A673 (cell line): ENCODE measurements at regions not wholly inside any gene's neighbourhood (a gene's known extent, or its start where the extent isn't known, plus 50 kb on each side); places are given as distances from the start of the nearest gene placed in this dataset.

Source experiments
- BruUV-seq: library from RNA; stranded (reverse); fragments of 400-500 nt; replicated peaks from 2 replicates; lab custom pipeline; 2021; lab: Mats Ljungman, UMichigan
- CTCF ChIA-PET: fragments of 300-600 bp; sonication (Branson Sonifier 250); formaldehyde crosslinking; loops from one replicate; lab custom pipeline; 2022; ENCODE audit warnings: antibody characterized with exemption; lab: Charles Lee
- POLR2A ChIA-PET: fragments of 300-600 bp; sonication (Branson Sonifier 250); formaldehyde crosslinking; loops from one replicate; lab custom pipeline; 2022; ENCODE audit warnings: antibody characterized with exemption; ENCODE audit not compliant: low non-redundant PET; lab: Charles Lee
- DNase-seq: peaks from one replicate; pipeline ENCODE4 v3.0.0-alpha.2; 2015; ENCODE audit warnings: low spot score
- H3K27ac ChIP-seq: fragments of 200-600 bp; sonication (generic); 2 replicates; pipeline ENCODE4 v1.5.1; 2016; ENCODE audit warnings: mixed run types, low read depth, mild to moderate bottlenecking, mixed read lengths, antibody characterized with exemption, low read length; ENCODE audit not compliant: poor library complexity, severe bottlenecking
- H3K27me3 ChIP-seq: fragments of 200-600 bp; sonication (generic); replicated peaks from 2 replicates; pipeline ENCODE4 v1.6.1; 2017; ENCODE audit warnings: mixed run types, low read depth, mild to moderate bottlenecking, mixed read lengths, antibody characterized with exemption, low read length; ENCODE audit not compliant: insufficient read depth, poor library complexity
- H3K36me3 ChIP-seq: fragments of 200-600 bp; sonication (generic); 2 replicates; pipeline ENCODE4 v1.6.1; 2016; ENCODE audit warnings: mixed run types, mild to moderate bottlenecking, mixed read lengths, antibody characterized with exemption, low read length; ENCODE audit not compliant: insufficient read depth, poor library complexity, severe bottlenecking
- H3K4me1 ChIP-seq: fragments of 200-600 bp; sonication (generic); 2 replicates; pipeline ENCODE4 v1.6.1; 2017; ENCODE audit warnings: mixed run types, mild to moderate bottlenecking, mixed read lengths, antibody characterized with exemption, low read length; ENCODE audit not compliant: insufficient read depth, poor library complexity, severe bottlenecking
- H3K4me3 ChIP-seq: fragments of 200-600 bp; sonication (generic); 2 replicates; pipeline ENCODE4 v1.5.1; 2016; ENCODE audit warnings: low read depth, mixed run types, mild to moderate bottlenecking, mixed read lengths, low read length; ENCODE audit not compliant: poor library complexity, severe bottlenecking
- H3K9me3 ChIP-seq: fragments of 200-600 bp; sonication (generic); 2 replicates; pipeline ENCODE4 v1.6.1; 2016; ENCODE audit warnings: mixed run types, low read depth, mild to moderate bottlenecking, mixed read lengths, antibody characterized with exemption, low read length; ENCODE audit not compliant: poor library complexity, severe bottlenecking
- EZH2 ChIP-seq: fragments of 200-600 bp; sonication (generic); IDR thresholded peaks from 2 replicates; pipeline ENCODE4 v1.6.1; 2017; ENCODE audit warnings: borderline replicate concordance, low read depth, mild to moderate bottlenecking, mixed read lengths, antibody characterized with exemption, low read length; ENCODE audit not compliant: poor library complexity, severe bottlenecking
- intact Hi-C: fragments of 100-400 bp; cut with micrococcal nuclease; formaldehyde crosslinking; loops from one replicate; pipeline ENCODE4 v1.10.0; 2022; ENCODE audit not compliant: unreplicated experiment
- TF ChIP-seq, protein P1 (sequence below): fragments of 300-800, 200-600 bp; sonication (generic); conservative IDR thresholded peaks from 2 replicates; pipeline ENCODE4 v1.5.1; 2017; ENCODE audit warnings: low read depth, mild to moderate bottlenecking, antibody characterized with exemption, low read length, moderate library complexity, mixed read lengths

DNA sequence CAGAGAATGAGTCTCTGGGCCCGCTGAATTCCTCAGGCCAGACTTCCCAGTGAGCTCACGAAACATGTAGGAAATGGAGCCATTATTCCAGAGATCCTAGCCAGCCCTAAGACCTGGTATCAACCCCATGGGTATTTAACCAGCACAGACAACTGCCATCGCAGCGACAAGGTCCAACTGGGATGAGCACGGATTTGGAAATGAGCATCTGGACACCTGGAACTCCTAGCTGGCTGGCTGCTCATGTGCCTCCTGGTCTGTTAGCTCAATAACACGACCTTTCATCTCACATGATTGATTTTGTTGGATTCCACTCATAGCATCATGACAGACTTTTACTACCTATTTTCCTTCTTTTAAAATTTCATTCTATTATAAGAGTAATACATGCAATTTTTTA is 51.0 kb downstream of the POU3F3 start:
- intact Hi-C loops, result no loop called here
- TF ChIP-seq EZH2, result no peak
- TF ChIP-seq, protein P1, sequence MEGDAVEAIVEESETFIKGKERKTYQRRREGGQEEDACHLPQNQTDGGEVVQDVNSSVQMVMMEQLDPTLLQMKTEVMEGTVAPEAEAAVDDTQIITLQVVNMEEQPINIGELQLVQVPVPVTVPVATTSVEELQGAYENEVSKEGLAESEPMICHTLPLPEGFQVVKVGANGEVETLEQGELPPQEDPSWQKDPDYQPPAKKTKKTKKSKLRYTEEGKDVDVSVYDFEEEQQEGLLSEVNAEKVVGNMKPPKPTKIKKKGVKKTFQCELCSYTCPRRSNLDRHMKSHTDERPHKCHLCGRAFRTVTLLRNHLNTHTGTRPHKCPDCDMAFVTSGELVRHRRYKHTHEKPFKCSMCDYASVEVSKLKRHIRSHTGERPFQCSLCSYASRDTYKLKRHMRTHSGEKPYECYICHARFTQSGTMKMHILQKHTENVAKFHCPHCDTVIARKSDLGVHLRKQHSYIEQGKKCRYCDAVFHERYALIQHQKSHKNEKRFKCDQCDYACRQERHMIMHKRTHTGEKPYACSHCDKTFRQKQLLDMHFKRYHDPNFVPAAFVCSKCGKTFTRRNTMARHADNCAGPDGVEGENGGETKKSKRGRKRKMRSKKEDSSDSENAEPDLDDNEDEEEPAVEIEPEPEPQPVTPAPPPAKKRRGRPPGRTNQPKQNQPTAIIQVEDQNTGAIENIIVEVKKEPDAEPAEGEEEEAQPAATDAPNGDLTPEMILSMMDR, result no peak
- Histone ChIP-seq H3K4me1 (no peaks in the 10 kb centered on the region), H3K36me3 (no peaks in the 10 kb centered on the region), H3K9me3 (no peaks in the 10 kb centered on the region), H3K27ac (no peak overlapping the region), H3K4me3 (no peak overlapping the region), H3K27me3 (peaks cover 17% of the 10 kb centered on the region)
- ChIA-PET POLR2A (no interaction called here), CTCF (no interaction called here)
- BruUV-seq, result no TSS peak
- no peak for DNase-seq

DNA sequence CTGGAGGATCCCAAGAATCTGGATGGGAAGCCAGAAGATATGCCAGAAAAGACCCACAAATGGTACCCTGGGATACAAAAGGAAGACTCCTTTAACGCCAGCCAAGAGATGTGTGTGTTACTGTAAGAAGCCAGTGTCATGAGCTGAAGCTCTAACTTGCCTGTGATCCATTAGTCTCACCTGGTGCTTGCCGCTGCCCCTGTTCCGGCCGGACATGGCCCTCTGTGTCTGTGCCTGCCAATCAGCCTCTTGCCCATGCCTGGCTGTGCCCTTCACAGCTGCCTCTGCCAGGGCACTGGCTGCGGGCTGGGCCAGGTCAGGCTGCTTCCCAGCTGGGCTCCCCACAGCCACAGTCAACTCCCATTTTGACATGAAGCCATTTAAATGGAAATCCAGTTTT is 55.4 kb downstream of the POU3F3 start:
- CTCF ChIA-PET, result no interaction called here
- intact Hi-C loops, result no loop called here
- POLR2A ChIA-PET, result no interaction called here
- no TSS peak for BruUV-seq
- Histone ChIP-seq H3K36me3 (no peaks in the 10 kb centered on the region), H3K4me3 (no peak overlapping the region), H3K27me3 (peaks cover 12% of the 10 kb centered on the region), H3K27ac (no peak overlapping the region), H3K9me3 (no peaks in the 10 kb centered on the region), H3K4me1 (no peaks in the 10 kb centered on the region)
- no peak for DNase-seq
- TF ChIP-seq EZH2, result no peak
- TF ChIP-seq, protein P1, result no peak

DNA sequence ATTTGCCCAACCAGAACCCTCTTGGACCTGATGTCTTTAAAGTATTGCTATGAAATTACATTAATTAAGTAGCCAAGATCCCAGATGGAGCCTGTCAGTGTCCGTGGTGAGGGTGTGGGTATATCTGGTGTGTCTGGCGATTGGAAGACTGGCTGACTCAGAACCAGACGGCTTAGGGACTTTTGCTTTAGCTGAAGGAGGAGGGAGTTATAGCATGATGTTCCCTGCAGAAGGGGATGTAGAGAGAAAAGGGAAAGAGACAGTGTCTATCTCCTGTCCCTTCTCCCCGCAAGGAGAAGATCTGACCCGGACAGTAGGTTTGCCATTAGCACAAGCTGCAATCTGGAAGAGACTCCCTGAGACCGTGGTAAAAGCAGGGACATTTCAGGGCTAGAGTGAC is 60.6 kb downstream of the POU3F3 start:
- ChIA-PET CTCF (no interaction called here), POLR2A (no interaction called here)
- H3K27ac ChIP-seq, result no peak overlapping the region
- no peak for DNase-seq
- no peaks in the 10 kb centered on the region for H3K27me3 ChIP-seq
- no peaks in the 10 kb centered on the region for H3K4me1 ChIP-seq
- TF ChIP-seq EZH2, result no peak
- TF ChIP-seq, protein P1, result no peak
- no peaks in the 10 kb centered on the region for H3K9me3 ChIP-seq
- no peak overlapping the region for H3K4me3 ChIP-seq
- no TSS peak for BruUV-seq
- intact Hi-C loops, result no loop called here
- H3K36me3 ChIP-seq, result no peaks in the 10 kb centered on the region
